Right lobe of liver (tissue), 6 donors: ENCODE measurements at regions not wholly inside any gene's neighbourhood (a gene's known extent, or its start where the extent isn't known, plus 50 kb on each side); places are given as distances from the start of the nearest gene placed in this dataset.

Source experiments
- ATAC-seq, 4 donors: fragments of 200-7000 bp; cut with Tn5 transposase; one replicate each; pipeline ENCODE4 v1.9.1; 2020; ENCODE audit warnings: mild to moderate bottlenecking in 4 of 4, moderate library complexity in 4 of 4
- DNase-seq, 3 donors: peaks; one replicate each; pipeline ENCODE4 v3.0.0-alpha.2; 2020
- H3K27ac ChIP-seq, 3 donors: fragments of 200-600 bp; one replicate each; pipeline ENCODE4 v1.8.0; 2022
- H3K27me3 ChIP-seq, 2 donors: fragments of 200-600 bp; one replicate each; pipeline ENCODE4 v1.8.0; 2022
- H3K36me3 ChIP-seq, 4 donors: fragments of 200-600 bp; sonication (generic) in 1 of 4; one replicate each; pipeline versions ENCODE4 v1.5.1 to v1.8.0; 2017 to 2022; ENCODE audit warnings: control low read depth in 1 of 4
- H3K4me1 ChIP-seq, 4 donors: fragments of 200-600 bp; sonication (generic) in 1 of 4; one replicate each; pipeline versions ENCODE4 v1.5.1 to v1.8.0; 2017 to 2022; ENCODE audit warnings: control low read depth in 1 of 4
- H3K4me3 ChIP-seq, 3 donors: fragments of 200-600 bp; one replicate each; pipeline ENCODE4 v1.8.0; 2022
- H3K9me3 ChIP-seq, 4 donors: fragments of 200-600 bp; sonication (generic) in 1 of 4; one replicate each; pipeline versions ENCODE4 v1.5.1 to v1.8.0; 2017 to 2022; ENCODE audit warnings: control low read depth in 1 of 4
- CTCF ChIP-seq, 4 donors: fragments of 200-600 bp in 3 of 4; fragments of 450-650 bp in 1 of 4; IDR thresholded peaks; one replicate each; pipeline versions ENCODE4 v1.5.1 to v1.8.0; 2016 to 2022; ENCODE audit warnings: antibody characterized with exemption in 4 of 4, mild to moderate bottlenecking in 2 of 4
- POLR2A ChIP-seq: fragments of 450-650 bp; IDR thresholded peaks from one replicate; pipeline ENCODE4 v1.6.1; 2017; ENCODE audit warnings: antibody characterized with exemption, mild to moderate bottlenecking
- WGBS: methylation state at CpG from one replicate; pipeline ENCODE4 v1.1.6; 2018; ENCODE audit warnings: low coverage, low lambda C conversion rate; ENCODE audit not compliant: insufficient coverage; ENCODE audit errors: missing lambda C conversion rate; 5-methylcytosine and 5-hydroxymethylcytosine counted together
- intact Hi-C, 2 donors: fragments of 100-400 bp; cut with DNase I; formaldehyde crosslinking; loops; one replicate each; pipeline versions ENCODE4 v1.11.2 to v1.14.1; 2022
- donor health status: DM: no; HTN: yes; CAD: no.
- donor health status: DM: no; HTN: no; CAD: no.
- donor health status: DM: no; HTN: no; CAD: no.
- donor health status: DM: no; HTN: yes; CAD: no.
- donor health status: DM: no; HTN: yes; CAD: no.

- peaks cover 0 to 15% (median 7%) of the 10 kb centered on the region in 4 donors for H3K4me1 ChIP-seq
- no peak overlapping the region for H3K27ac ChIP-seq
- WGBS = 77% methylated on average over 3 of the region's 3 CpGs
- TF ChIP-seq POLR2A = no peak
- no peak for TF ChIP-seq CTCF (IDR thresholded peaks at IDR 0.05)
- ATAC-seq (no peak), DNase-seq (no peak)
- H3K4me3 ChIP-seq = no peak overlapping the region
- no peaks in the 10 kb centered on the region for H3K27me3 ChIP-seq
- no peaks in the 10 kb centered on the region for H3K9me3 ChIP-seq
- intact Hi-C loops = no loop called here
- no peaks in the 10 kb centered on the region for H3K36me3 ChIP-seq
Observed at GRCh38 chr7:155867280-155867679, 55.0 kb upstream of the SHH start.

DNA sequence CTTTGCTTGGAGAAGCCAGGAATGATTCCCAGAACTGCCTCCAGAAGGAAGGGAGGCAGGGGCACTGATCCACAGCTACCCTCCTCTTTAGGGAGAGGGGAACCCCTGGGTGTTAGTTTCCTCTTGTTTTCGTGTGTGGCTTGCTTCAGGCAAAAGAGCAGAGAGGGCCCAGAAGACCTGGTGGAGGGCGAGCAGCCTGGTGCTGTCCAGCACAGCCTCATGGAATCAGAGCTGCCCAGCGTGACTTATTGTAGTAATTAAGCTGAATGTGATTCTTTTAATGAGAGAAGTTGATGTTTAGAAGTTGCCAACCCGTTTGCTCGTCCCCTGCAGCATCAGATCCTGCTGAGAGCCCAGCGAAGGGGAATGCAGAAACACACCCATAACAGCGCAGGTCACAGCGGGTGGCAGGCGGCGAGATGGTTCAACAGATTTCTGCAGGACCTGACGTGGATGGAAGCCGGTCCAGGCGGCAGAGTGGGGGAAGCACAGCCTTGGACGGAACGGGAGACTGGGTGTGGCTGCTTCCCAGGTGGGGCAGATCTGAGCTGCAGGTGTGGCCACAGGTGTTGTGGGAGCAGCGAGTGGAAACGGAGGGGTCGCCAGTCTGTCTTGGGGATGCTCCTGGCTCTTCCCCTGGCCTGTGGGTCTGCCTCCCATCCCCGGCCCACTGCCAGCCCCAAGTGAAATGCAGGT is 53.7 kb upstream of the SHH start:
- H3K27ac ChIP-seq = no peak overlapping the region
- no peak overlapping the region for H3K4me3 ChIP-seq
- TF ChIP-seq CTCF (IDR thresholded peaks at IDR 0.05) = no peak
- no peak for TF ChIP-seq POLR2A
- DNase-seq (peak in 1 of 3 donors; percentile 26), ATAC-seq (no peak)
- intact Hi-C loops = no loop called here
- H3K27me3 ChIP-seq = no peaks in the 10 kb centered on the region
- no peaks in the 10 kb centered on the region for H3K9me3 ChIP-seq
- no peaks in the 10 kb centered on the region for H3K36me3 ChIP-seq
- H3K4me1 ChIP-seq = peaks cover 0 to 26% (median 13%) of the 10 kb centered on the region in 4 donors
- 56% methylated on average over 3 of the region's 19 CpGs for WGBS

GRCh38 chr7:155864991-155865690 is 52.9 kb upstream of the SHH start:
- intact Hi-C loops = no loop called here
- Histone ChIP-seq H3K27me3 (no peaks in the 10 kb centered on the region), H3K27ac (no peak overlapping the region), H3K4me3 (no peak overlapping the region), H3K9me3 (no peaks in the 10 kb centered on the region), H3K36me3 (no peaks in the 10 kb centered on the region), H3K4me1 (peaks cover 0 to 34% (median 16%) of the 10 kb centered on the region in 4 donors)
- 73% methylated on average over 4 of the region's 11 CpGs for WGBS
- ATAC-seq = no peak
- TF ChIP-seq CTCF (IDR thresholded peaks at IDR 0.05) (no peak), POLR2A (no peak)
- peak in 1 of 3 donors; percentile 14 for DNase-seq

- H3K27ac ChIP-seq = no peak overlapping the region
Observed at GRCh38 chr7:155864271-155864985, 52.2 kb upstream of the SHH start.

More at GRCh38 chr7:155864271-155864985, 52.2 kb upstream of the SHH start:
- intact Hi-C loops = no loop called here
- no peaks in the 10 kb centered on the region for H3K36me3 ChIP-seq
- H3K4me3 ChIP-seq = no peak overlapping the region
- peaks cover 0 to 35% (median 16%) of the 10 kb centered on the region in 4 donors for H3K4me1 ChIP-seq
- 87% methylated on average over 10 of the region's 10 CpGs for WGBS
- DNase-seq (peak in 1 of 3 donors; percentile 11), ATAC-seq (no peak)
- no peaks in the 10 kb centered on the region for H3K9me3 ChIP-seq
- TF ChIP-seq CTCF (IDR thresholded peaks at IDR 0.05) (no peak), POLR2A (no peak)
- H3K27me3 ChIP-seq = no peaks in the 10 kb centered on the region
